Stimulated activated CD4-positive, alpha-beta T cell treated with anti-CD3 and anti-CD28 coated beads, TNF-alpha, amount 100 ng/mL, for 48 hours (primary cell): ENCODE measurements at regions not wholly inside any gene's neighbourhood (a gene's known extent, or its start where the extent isn't known, plus 50 kb on each side); places are given as distances from the start of the nearest gene placed in this dataset.

Experiments used
- DNase-seq, 3 donors: peaks; one replicate each; pipeline ENCODE4 v3.0.0-alpha.2; 2020; ENCODE audit warnings: low read depth in 3 of 3

- DNase-seq = no peak
These were observed 89.9 kb upstream of the NKX1-1 start for GRCh38 chr4:1496116-1496642.

- DNase-seq = no peak
These were observed 89.3 kb upstream of the NKX1-1 start for GRCh38 chr4:1495416-1496115.

- no peak for DNase-seq
These were observed 88.4 kb upstream of the NKX1-1 start for GRCh38 chr4:1494416-1495315.

GRCh38 chr4:1493540-1494287 is 87.5 kb upstream of the NKX1-1 start:
- no peak for DNase-seq

- no peak for DNase-seq
These were observed 86.7 kb upstream of the NKX1-1 start for GRCh38 chr4:1492651-1493539.

GRCh38 chr4:1492142-1492457 is 85.9 kb upstream of the NKX1-1 start:
- no peak for DNase-seq

- no peak for DNase-seq
These were observed 85.3 kb upstream of the NKX1-1 start for GRCh38 chr4:1491328-1492141.

GRCh38 chr4:1490654-1491327 is 84.5 kb upstream of the NKX1-1 start:
- DNase-seq = no peak

- no peak for DNase-seq
These were observed 83.9 kb upstream of the NKX1-1 start for GRCh38 chr4:1490011-1490653.

- no peak for DNase-seq
These were observed 83.4 kb upstream of the NKX1-1 start for GRCh38 chr4:1489639-1489995.

GRCh38 chr4:1488831-1489638 is 82.8 kb upstream of the NKX1-1 start:
- DNase-seq = no peak

GRCh38 chr4:1488357-1488756 is 82.1 kb upstream of the NKX1-1 start:
- no peak for DNase-seq

- DNase-seq = no peak
These were observed 81.5 kb upstream of the NKX1-1 start for GRCh38 chr4:1487761-1488160.

- DNase-seq = no peak
These were observed 80.9 kb upstream of the NKX1-1 start for GRCh38 chr4:1487106-1487505.

- no peak for DNase-seq
These were observed 79.0 kb upstream of the NKX1-1 start for GRCh38 chr4:1485280-1485679.

- no peak for DNase-seq
These were observed 74.5 kb upstream of the NKX1-1 start for GRCh38 chr4:1480720-1481119.

GRCh38 chr4:1479454-1479853 is 73.2 kb upstream of the NKX1-1 start:
- no peak for DNase-seq

- DNase-seq = no peak
These were observed 72.6 kb upstream of the NKX1-1 start for GRCh38 chr4:1478766-1479355.
